ENCODE measurements at regions not wholly inside any gene's neighbourhood (a gene's known extent, or its start where the extent isn't known, plus 50 kb on each side); places are given as distances from the start of the nearest gene placed in this dataset.

DNA sequence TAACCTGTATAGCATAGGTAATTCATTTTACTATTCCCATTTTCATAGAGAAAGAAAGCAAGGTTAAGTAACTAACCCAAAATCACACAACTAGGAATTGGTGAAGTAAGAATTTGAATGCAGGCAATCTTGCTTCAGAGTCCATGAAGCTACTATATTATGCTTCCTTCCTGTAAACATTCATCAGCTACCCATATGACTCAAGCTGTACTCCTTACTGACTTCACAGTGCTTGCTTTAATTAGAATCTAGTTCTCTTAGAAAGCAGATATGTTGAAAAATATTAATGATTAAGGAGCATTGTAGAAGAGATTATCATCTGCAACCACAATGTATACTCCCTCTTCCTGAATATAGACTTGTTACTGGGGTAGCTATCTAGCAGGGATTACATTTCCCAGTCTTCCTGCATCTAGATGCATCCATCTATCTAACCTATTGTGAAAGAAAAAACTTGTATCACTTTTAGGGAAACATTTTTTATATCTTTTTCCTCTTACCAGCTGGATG lies 961.6 kb upstream of the CHAC2 start:
- DNase-seq (ENCODE audit: low read depth in 3 of 3, low spot score in 2 of 3) = no peak

DNA sequence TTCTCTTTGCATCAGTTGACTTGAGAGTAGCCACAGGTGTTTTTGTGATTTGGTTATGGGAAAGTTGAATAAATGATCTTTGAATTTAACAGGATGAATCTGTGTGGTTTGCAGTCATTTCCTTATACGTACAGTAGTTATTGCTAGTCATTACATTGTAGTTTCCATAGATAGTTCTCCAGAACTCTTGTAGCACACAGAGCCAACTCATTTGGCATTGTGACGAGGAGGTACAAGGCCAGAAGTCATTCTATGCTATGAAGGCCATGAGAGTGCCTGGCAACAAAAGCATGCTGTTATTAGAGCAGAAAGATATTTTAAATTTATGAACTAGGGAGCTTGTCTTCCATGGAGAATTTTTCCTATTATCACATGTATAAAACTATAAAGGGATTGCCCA lies 973.0 kb upstream of the CHAC2 start:
- no peak for DNase-seq (ENCODE audit: low read depth in 3 of 3, low spot score in 2 of 3)

DNA sequence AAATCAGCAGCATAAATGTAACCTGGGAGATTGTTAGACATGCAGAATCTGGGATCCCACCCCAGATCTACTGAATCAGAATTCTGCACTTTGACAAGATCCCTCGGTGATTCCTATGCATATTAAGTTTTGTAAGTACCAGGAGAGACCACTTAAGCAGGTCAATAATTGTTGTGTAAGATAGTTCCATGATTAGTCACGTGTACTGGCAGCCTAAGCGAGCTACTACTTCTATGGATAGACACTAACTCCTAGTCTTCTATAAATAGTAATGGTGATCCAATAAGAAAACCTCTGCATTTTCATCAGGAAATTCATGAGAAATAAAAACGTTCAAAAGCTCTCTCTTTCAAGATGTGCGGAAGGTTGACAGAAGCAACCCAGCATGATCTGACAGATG lies 988.2 kb upstream of the CHAC2 start:
- no peak for DNase-seq (ENCODE audit: low read depth in 3 of 3, low spot score in 2 of 3)

DNA sequence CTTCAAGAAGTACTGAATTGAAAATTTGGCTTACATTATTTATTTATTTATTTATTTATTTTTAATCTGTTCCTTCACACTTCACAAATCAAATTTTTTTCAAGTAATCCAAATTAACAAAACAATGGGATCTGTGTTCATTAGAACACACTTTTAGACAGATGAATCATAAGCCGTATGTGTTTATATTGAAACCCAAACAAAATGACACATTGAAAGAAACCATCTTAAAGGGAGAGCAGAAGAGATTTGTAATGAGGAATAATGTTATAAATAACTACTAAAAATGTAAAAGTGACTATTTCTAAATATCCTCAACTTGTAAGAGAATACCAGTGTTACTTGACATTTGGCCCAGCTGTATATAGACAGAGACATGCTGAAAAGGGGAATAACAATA lies 991.0 kb upstream of the CHAC2 start:
- no peak for DNase-seq (ENCODE audit: low read depth in 3 of 3, low spot score in 2 of 3)

DNA sequence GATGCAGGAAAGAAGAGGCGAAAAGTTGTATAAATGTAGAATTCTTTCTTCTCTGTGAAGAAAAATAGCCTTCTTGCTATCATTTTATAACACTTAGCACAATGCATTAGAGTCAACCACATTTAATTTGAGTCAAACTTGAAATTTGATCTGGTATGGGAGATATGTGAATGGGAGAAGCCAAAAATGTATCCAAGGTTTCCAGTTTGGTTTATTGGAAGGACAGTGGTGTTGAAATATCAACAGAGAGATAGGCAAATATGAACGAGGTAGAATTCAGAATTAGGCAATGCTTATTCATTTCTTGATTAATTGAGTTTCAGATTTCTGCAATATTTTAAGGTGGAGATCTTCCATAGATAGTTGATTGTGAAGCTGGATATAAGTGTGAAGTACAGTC lies 991.9 kb upstream of the CHAC2 start:
- no peak for DNase-seq (ENCODE audit: low read depth in 3 of 3, low spot score in 2 of 3)

DNA sequence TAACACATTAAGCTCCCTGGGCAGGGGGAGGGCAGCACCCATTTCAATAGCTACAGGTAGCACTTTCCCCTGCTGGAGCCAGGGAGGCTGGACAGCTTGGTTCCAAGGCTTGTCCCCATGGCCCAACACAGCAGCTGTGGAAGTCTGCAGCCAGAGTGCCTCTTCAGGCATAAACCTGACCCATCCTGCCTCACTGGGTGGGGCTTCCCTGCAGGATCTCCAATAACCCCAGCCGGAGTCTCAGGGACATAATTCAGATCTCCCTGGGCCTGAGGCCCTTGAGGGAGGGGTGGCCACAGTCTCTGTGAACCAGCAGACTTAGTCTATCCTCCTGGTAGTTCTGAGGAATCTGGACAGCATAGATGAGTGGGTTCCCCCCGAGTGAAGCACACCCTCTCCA lies 1001.9 kb upstream of the CHAC2 start:
- no peak for DNase-seq (ENCODE audit: low read depth in 3 of 3, low spot score in 2 of 3)

DNA sequence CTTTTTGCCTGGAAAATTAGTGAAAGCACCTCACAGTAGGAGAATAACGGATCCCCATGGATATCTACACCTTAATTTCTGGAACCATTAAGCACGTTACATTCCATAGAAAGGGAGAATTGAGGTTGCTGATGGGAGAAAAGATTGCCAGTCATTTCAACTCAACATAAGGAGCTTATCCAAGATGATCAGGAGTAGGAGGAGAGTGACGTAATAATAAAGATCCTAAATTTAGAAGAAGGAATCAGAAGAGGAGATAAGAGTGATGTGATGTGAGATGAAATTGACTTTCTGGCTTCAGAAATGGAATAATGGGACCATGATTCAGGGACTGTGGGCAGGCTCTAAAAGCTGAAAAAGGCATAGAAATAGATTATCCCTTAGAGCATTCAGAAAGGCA lies 1017.8 kb upstream of the CHAC2 start:
- no peak for DNase-seq (ENCODE audit: low read depth in 3 of 3, low spot score in 2 of 3)

DNA sequence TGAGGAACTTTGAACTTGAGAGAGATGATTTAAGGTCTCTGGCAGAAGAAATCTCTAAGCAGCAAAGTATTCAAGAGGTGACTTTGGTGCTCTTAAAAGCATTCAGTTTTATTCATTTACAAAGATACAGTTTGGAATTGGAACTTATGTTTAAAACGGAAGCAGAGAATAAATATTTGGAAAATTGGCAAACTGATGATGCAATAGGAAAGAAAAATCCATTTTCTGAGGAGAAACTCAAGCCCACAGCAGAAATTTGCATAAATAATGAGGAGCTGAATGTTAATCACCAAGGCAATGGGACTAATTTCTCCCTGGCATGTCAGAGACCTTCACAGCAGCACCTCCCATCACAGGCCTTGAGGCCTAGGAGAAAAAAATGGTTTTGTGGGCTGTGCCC lies 1022.5 kb upstream of the CHAC2 start:
- no peak for DNase-seq (ENCODE audit: low read depth in 3 of 3, low spot score in 2 of 3)

DNA sequence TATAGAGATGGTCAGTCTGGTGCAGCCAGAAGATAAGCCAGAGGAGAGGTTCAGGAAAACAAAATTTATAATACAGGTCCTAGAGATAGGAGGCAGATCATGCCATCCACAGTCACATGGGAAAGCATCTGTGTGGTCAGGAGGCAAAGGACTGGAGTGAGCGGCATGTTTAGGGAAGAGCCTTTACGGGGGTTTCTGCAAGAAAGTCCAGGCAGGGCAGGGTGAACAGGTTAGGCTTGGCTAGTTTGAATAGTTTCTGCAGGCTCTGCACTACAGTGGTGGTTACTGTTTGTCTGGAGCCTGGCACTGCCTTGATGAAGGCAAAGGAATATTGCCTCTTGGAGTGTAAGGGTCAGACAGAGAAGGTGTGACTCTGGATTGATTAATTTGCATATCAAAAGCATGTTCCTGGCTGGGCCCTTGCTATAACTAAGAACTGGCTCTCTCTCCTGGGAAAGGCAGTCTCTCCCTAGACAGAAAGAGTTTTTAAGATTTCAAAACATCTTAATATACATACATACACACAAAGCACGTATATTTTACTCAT lies 1034.7 kb upstream of the CHAC2 start:
- no peak for DNase-seq (ENCODE audit: low read depth in 3 of 3, low spot score in 2 of 3)

DNA sequence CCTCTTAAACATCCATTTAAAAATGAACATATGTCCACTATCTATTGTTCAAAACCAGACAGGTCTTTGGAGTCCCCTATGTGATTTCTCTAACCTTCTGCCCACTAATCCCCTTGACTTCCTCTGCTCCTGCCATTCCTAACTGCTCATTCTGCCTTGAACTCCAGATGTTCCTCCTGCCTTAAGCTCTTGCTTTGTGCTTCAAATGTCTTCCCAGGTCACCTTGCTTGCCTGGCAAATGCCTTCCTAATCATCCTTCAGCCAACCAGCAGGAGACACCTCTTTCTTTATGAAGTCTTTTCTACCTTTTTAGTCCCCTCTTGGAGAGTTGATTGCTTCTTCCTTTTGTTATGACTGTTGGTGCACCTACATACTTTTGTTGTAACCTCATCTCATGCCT lies 1043.0 kb upstream of the CHAC2 start:
- no peak for DNase-seq (ENCODE audit: low read depth in 3 of 3, low spot score in 2 of 3)

DNA sequence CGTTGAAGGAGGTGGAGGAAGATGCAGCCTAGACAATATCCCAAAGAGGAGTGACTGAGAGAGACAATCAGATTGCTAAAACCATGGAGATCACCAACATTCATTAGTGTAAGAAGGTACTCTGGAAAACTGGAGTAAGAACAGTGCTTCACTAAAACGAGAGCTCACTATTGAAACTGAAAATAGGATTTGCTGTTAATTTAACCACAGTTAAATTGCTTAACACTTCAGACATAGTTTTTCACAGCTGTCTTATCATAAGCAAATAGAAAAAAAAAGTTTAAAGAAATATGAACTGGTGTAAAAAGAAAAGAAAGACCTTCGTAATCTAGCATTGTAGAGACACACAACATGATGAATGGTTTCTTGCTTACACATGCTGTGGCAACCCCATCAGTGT lies 1049.8 kb upstream of the CHAC2 start:
- no peak for DNase-seq (ENCODE audit: low read depth in 3 of 3, low spot score in 2 of 3)

DNA sequence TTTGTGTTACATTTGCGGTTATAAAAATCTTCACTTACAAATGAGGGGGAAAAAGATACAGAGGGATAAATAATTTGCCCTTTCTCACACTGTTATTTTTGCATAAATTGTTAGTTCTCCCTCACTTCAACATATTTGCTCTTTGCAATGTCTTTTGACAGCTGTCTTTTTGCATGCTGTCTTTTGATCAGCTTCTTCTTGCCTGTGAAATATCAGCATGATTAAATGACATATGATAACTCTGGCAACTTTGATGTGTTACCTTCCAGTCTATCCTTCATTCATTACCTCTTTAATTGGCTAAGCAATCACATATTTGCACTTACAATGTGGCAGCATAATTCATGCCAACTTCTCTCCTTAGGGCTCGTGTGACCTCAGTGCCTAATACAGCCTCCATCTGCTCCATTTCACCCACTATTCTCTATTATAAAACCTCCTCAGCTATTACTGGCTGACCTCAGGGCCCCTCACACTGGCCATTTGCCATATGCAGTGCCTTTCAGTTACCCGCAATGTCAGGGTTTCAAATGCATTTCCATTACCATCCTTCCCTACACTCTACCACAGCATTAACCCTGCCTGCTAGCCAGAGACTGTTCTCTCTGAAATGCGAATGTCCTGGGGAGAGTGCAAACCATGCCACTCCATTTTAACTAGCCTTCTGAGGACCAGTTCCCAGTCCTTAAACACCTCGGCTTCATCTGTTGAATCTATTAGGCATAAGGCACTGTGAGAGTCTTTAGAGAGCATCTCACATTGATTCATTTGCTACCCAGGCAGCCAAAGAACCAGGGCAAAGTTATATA lies 1056.6 kb upstream of the CHAC2 start:
- DNase-seq (ENCODE audit: low read depth in 3 of 3, low spot score in 2 of 3) = no peak

DNA sequence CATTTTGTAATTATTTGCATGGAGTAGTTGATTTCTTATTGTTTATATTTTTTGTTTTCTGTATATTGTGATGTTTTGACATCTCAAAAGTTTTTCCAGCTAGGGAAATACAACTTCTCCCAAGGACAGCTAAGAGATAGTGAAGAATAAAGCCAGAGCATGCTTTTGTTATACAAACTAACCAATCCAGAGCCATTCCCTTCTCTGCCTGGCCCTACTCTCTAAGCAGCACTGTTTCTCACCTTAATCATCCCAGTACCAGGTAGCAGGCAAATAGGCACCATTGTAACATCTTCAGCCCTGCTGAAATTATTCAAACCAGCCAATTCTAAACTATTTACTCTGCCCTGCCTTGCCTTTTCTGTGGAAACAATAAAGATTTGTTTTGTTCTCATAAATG lies 1063.4 kb upstream of the CHAC2 start:
- DNase-seq (ENCODE audit: low read depth in 3 of 3, low spot score in 2 of 3) = no peak

DNA sequence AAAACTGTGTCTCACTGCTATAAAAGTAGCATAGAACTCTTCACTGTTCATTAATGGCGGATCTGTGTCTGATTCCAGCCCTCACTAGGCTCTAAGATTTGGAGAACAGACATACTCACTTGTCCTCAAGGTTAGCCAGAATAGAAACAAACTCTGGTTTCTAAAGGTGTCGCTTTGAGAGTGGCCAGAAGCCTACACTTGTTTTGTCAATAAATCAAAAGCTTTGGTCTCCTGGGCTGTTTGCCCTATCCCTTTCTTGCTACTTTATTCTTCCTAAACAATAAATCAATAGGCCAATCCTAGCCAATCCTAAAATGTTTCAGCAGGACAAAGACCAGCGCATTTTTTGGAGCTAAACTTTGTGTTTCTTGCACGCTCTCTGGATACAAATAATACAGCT lies 1064.6 kb upstream of the CHAC2 start:
- no peak for DNase-seq (ENCODE audit: low read depth in 3 of 3, low spot score in 2 of 3)

DNA sequence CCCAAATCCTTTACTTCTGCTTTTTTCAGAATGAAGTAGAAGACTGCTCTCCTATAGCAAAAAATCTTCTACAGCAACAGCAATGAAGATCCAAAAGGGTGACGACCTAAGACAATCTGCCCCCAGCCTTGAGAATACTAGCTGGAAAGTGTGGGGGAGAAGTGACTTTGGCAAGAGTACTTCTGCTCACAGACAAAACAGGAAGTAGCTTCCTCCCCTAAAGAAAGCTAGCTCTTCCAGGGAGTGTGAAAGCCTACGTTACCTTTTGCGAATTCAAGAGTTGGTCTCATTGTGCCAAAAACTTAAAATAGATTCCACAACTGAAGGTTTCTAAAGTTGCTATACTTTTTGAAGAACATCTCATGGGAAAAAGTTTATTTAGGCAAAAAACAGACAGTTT lies 1069.2 kb upstream of the CHAC2 start:
- no peak for DNase-seq (ENCODE audit: low read depth in 3 of 3, low spot score in 2 of 3)

DNA sequence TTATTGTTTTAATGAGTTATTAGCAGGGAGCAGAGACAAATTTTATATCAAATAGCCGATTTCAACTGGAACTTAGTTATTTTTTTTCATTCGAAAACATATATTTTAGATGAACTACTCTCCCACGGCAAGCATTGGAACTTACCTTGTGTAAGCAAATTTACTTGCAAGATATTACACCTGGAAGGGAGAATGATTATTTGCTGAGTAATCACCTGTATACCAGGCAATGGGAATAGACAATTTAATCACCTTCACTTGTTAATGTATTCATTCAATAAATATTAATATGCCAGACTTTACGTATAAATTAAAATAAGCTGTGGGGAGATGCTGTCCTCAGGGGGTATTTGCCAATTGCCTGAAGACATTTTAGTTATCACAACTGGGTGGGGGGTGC lies 1069.9 kb upstream of the CHAC2 start:
- no peak for DNase-seq (ENCODE audit: low read depth in 3 of 3, low spot score in 2 of 3)

DNA sequence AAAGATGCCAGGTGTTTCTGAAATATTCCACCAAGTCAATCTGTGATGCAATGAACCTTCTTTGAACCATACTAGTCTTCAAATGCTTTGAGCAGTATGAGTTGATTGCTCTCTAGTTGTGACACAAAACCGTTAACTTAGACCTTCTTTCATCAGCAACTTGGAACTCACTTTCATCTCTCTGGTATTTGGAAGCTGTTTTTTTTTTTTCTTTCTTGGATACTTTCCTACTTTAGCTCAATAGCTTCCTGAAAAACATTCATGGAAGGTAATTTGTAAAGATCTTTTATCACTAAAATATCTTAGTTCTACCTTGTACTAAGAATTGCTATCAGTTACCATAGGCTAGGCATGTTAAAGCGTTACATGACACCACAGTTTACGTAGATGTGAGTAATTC lies 1071.9 kb upstream of the CHAC2 start:
- DNase-seq (ENCODE audit: low read depth in 3 of 3, low spot score in 2 of 3) = no peak

DNA sequence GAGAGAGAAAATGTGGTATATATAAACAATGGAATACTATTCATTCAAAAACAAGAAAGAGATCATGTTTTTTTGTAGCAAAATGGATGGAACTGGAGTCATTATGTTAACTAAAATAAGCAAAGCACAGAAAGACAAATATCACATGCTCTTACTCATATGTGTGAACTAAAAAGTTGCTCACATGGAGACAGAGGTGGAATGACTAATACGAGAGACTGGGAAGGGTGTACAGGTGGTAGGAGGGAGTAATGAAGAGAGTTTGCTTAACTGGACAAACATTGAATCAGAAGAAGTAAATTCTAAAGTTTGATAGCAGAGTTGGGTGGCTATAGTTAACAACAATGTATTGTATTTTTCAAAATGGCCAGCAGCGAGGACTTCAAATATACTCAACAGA lies 1080.7 kb upstream of the CHAC2 start:
- no peak for DNase-seq (ENCODE audit: low read depth in 3 of 3, low spot score in 2 of 3)

DNA sequence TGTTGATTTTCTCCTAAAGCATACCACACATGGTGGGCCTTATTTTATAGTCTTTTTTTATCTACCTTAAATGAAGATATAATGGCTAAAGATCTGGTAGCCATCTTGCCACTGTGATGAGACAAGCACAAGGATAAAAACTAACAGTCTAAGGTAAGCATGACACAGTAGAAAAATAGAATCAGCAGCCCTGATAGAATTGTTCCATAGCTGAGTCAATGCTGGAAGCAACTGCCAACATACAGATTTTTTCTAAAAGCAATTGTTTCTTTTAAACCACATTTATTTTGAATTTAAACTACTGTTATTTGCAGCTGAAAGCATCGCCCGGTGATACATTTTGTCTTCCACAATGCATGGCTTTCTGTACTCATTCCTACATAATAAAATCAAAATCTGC lies 1091.5 kb upstream of the CHAC2 start:
- no peak for DNase-seq (ENCODE audit: low read depth in 3 of 3, low spot score in 2 of 3)

DNA sequence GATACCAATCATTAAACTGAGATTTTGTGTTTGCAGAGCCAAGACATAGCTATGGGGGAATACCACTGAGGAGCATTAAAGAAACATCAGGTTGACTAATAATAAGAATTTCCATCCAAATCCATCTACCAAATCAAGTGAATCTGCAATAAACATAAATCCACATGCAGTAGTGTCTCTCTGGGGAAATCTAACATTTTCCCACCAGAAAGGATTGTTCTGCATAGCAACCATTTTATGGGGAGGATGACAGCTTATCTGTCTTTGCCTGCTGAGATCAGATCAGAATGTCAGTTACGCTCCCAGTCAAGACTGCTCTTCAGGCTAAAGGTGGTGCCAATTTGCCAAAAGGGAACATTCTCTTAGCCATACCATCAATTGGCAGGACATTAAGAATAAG lies 1098.9 kb upstream of the CHAC2 start:
- DNase-seq (ENCODE audit: low read depth in 3 of 3, low spot score in 2 of 3) = no peak

DNA sequence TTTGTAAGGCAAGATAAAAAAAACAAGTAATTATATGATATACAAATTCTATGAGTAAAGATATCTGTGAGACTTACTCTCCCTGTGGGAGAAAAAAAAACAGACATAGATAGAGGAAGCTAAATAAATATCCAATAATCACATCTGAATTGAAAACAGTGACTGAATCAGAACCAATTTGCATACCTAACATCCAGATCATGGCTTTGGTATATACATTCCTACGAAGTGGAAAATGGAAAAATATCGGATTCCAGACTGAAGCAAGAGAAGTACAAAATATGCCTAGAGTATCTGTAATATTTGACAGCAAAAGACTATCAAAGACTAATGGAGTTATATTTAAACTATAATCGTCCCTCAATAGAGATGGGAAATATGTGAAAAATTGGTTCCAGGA lies 1108.1 kb upstream of the CHAC2 start:
- no peak for DNase-seq (ENCODE audit: low read depth in 3 of 3, low spot score in 2 of 3)

DNA sequence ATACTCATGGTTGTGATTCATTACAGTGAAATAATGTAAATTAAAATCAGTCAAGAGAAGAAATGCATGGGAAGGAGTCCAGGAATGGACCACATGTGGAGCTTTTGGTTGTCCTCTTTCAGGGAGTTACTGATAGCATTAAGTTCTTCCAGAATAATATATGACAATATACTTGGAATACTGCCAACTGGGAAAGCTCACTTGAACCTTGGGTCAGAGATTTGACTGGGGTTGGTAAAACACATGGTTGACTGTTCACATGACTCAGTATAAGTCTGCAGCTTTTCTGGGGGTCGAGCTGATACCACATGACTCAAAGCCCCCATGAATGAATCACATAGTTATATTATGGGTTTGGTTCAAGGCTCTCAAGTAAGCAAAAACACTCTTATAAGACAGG lies 1109.0 kb upstream of the CHAC2 start:
- DNase-seq (ENCODE audit: low read depth in 3 of 3, low spot score in 2 of 3) = peak; percentile 1 to 16 (median 9)

DNA sequence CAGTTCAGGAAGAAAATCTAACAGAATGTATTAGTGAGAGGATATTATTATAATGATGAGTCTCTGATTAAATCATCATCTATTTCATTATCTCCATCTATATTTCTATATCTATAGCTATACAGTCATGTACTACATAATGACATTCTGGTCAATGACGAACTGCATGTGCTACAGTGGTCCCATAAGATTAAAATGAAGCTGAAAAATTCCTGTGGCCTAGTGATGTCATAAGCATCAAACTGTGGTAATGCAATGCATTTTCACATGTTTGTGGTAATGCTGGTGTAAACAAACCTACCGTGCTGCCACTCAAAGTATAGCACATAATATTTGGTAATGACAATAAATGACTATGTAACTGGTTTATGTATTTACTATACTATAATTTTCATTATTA lies 1127.9 kb upstream of the CHAC2 start:
- DNase-seq (ENCODE audit: low read depth in 3 of 3, low spot score in 2 of 3) = no peak
